Activated naive CD4-positive, alpha-beta T cell treated with anti-CD3 and anti-CD28 coated beads for 36 hours (primary cell): ENCODE measurements at regions not wholly inside any gene's neighbourhood (a gene's known extent, or its start where the extent isn't known, plus 50 kb on each side); places are given as distances from the start of the nearest gene placed in this dataset.

ENCODE experiments used
- CTCF ChIA-PET: fragments of 350-600 bp; sonication (Branson Sonifier 250); formaldehyde crosslinking; loops from one replicate; lab custom pipeline; 2021; ENCODE audit warnings: antibody characterized with exemption; lab: Charles Lee
- DNase-seq: peaks from one replicate; pipeline ENCODE4 v3.0.0-alpha.2; 2020
- H3K27ac Mint-ChIP-seq: one replicate; pipeline ENCODE4 v1.8.0; 2021; ENCODE audit warnings: mild to moderate bottlenecking, mixed read lengths
- H3K27me3 Mint-ChIP-seq: one replicate; pipeline ENCODE4 v1.8.0; 2021; ENCODE audit warnings: low read depth, mixed read lengths
- H3K36me3 Mint-ChIP-seq: one replicate; pipeline ENCODE4 v1.8.0; 2021; ENCODE audit warnings: low read depth, mixed read lengths
- H3K4me1 Mint-ChIP-seq: one replicate; pipeline ENCODE4 v1.8.0; 2021; ENCODE audit warnings: low read depth, mixed read lengths
- H3K4me3 Mint-ChIP-seq: one replicate; pipeline ENCODE4 v1.8.0; 2021; ENCODE audit warnings: mild to moderate bottlenecking, moderate library complexity, mixed read lengths
- H3K9me3 Mint-ChIP-seq: one replicate; pipeline ENCODE4 v1.8.0; 2021; ENCODE audit warnings: mixed read lengths
- intact Hi-C: fragments of 100-400 bp; cut with micrococcal nuclease; formaldehyde crosslinking; loops from one replicate; pipeline ENCODE4 v1.15.1; 2023

- no peaks in the 10 kb centered on the region for H3K36me3 Mint-ChIP-seq
- H3K27me3 Mint-ChIP-seq = peaks cover 3% of the 10 kb centered on the region
- no peak for DNase-seq
- no peaks in the 10 kb centered on the region for H3K9me3 Mint-ChIP-seq
- CTCF ChIA-PET = no interaction called here
- intact Hi-C loops = no loop called here
- no peaks in the 10 kb centered on the region for H3K4me1 Mint-ChIP-seq
- H3K27ac Mint-ChIP-seq = no peak overlapping the region
- no peak overlapping the region for H3K4me3 Mint-ChIP-seq
These were observed 97.9 kb upstream of the DAAM1 start for GRCh38 chr14:59090572-59090971.

- peaks cover 3% of the 10 kb centered on the region for H3K27me3 Mint-ChIP-seq
- no peak for DNase-seq
- H3K9me3 Mint-ChIP-seq = no peaks in the 10 kb centered on the region
- no peak overlapping the region for H3K4me3 Mint-ChIP-seq
- no peaks in the 10 kb centered on the region for H3K36me3 Mint-ChIP-seq
- H3K27ac Mint-ChIP-seq = no peak overlapping the region
- intact Hi-C loops = no loop called here
- no peaks in the 10 kb centered on the region for H3K4me1 Mint-ChIP-seq
- CTCF ChIA-PET = interaction anchor here (0.5 kb wide), 1 partner anchor 221 kb away, joined by 3 read pairs; no protein-coding TSS in a partner anchor
These were observed 97.1 kb upstream of the DAAM1 start for GRCh38 chr14:59091404-59091803.

- Mint-ChIP-seq H3K4me3 (no peak overlapping the region), H3K27me3 (peaks cover 3% of the 10 kb centered on the region), H3K36me3 (no peaks in the 10 kb centered on the region), H3K9me3 (no peaks in the 10 kb centered on the region), H3K27ac (no peak overlapping the region), H3K4me1 (no peaks in the 10 kb centered on the region)
- no peak for DNase-seq
- CTCF ChIA-PET = no interaction called here
- intact Hi-C loops = no loop called here
These were observed 96.5 kb upstream of the DAAM1 start for GRCh38 chr14:59091976-59092375.

GRCh38 chr14:59093902-59094301 is 94.6 kb upstream of the DAAM1 start:
- Mint-ChIP-seq H3K27ac (no peak overlapping the region), H3K4me1 (no peaks in the 10 kb centered on the region), H3K36me3 (no peaks in the 10 kb centered on the region), H3K27me3 (peaks cover 3% of the 10 kb centered on the region), H3K9me3 (no peaks in the 10 kb centered on the region), H3K4me3 (no peak overlapping the region)
- intact Hi-C loops = no loop called here
- DNase-seq = no peak
- CTCF ChIA-PET = no interaction called here

- Mint-ChIP-seq H3K4me1 (no peaks in the 10 kb centered on the region), H3K27ac (no peak overlapping the region), H3K36me3 (no peaks in the 10 kb centered on the region), H3K4me3 (no peak overlapping the region), H3K27me3 (peaks cover 11% of the 10 kb centered on the region), H3K9me3 (no peaks in the 10 kb centered on the region)
- CTCF ChIA-PET = interaction anchor here (1.0 kb wide), 1 partner anchor 14 kb away, joined by 3 read pairs; no protein-coding TSS in a partner anchor
- intact Hi-C loops = no loop called here
- DNase-seq = no peak
These were observed 92.2 kb upstream of the DAAM1 start for GRCh38 chr14:59096303-59096702.

GRCh38 chr14:59097681-59098080 is 90.8 kb upstream of the DAAM1 start:
- Mint-ChIP-seq H3K4me3 (no peak overlapping the region), H3K36me3 (no peaks in the 10 kb centered on the region), H3K27me3 (peaks cover 11% of the 10 kb centered on the region), H3K4me1 (no peaks in the 10 kb centered on the region), H3K9me3 (no peaks in the 10 kb centered on the region), H3K27ac (no peak overlapping the region)
- CTCF ChIA-PET = no interaction called here
- intact Hi-C loops = no loop called here
- DNase-seq = no peak

- Mint-ChIP-seq H3K27ac (no peak overlapping the region), H3K4me3 (no peak overlapping the region), H3K27me3 (peaks cover 11% of the 10 kb centered on the region), H3K9me3 (no peaks in the 10 kb centered on the region), H3K4me1 (no peaks in the 10 kb centered on the region), H3K36me3 (no peaks in the 10 kb centered on the region)
- no peak for DNase-seq
- CTCF ChIA-PET = no interaction called here
- intact Hi-C loops = no loop called here
These were observed 90.1 kb upstream of the DAAM1 start for GRCh38 chr14:59098377-59098776.

GRCh38 chr14:59100205-59100604 is 88.3 kb upstream of the DAAM1 start:
- DNase-seq = no peak
- Mint-ChIP-seq H3K27ac (no peak overlapping the region), H3K9me3 (no peaks in the 10 kb centered on the region), H3K36me3 (no peaks in the 10 kb centered on the region), H3K4me1 (no peaks in the 10 kb centered on the region), H3K27me3 (peaks cover 15% of the 10 kb centered on the region), H3K4me3 (no peak overlapping the region)
- CTCF ChIA-PET = no interaction called here
- intact Hi-C loops = no loop called here

GRCh38 chr14:59101476-59101875 is 87.0 kb upstream of the DAAM1 start:
- Mint-ChIP-seq H3K27me3 (peaks cover 16% of the 10 kb centered on the region), H3K36me3 (no peaks in the 10 kb centered on the region), H3K9me3 (no peaks in the 10 kb centered on the region), H3K4me3 (no peak overlapping the region), H3K27ac (no peak overlapping the region), H3K4me1 (no peaks in the 10 kb centered on the region)
- intact Hi-C loops = no loop called here
- no peak for DNase-seq
- CTCF ChIA-PET = interaction anchor here (0.6 to 0.9 kb wide), 2 partner anchors 7 to 16 kb away, joined by 3 read pairs; no protein-coding TSS in a partner anchor

GRCh38 chr14:59103396-59103795 is 85.1 kb upstream of the DAAM1 start:
- Mint-ChIP-seq H3K27ac (no peak overlapping the region), H3K27me3 (peaks cover 24% of the 10 kb centered on the region), H3K4me3 (no peak overlapping the region), H3K9me3 (no peaks in the 10 kb centered on the region), H3K4me1 (no peaks in the 10 kb centered on the region), H3K36me3 (no peaks in the 10 kb centered on the region)
- intact Hi-C loops = no loop called here
- DNase-seq = no peak
- CTCF ChIA-PET = no interaction called here

GRCh38 chr14:59107819-59108218 is 80.6 kb upstream of the DAAM1 start:
- intact Hi-C loops = no loop called here
- Mint-ChIP-seq H3K4me1 (no peaks in the 10 kb centered on the region), H3K9me3 (no peaks in the 10 kb centered on the region), H3K4me3 (no peak overlapping the region), H3K27ac (no peak overlapping the region), H3K36me3 (no peaks in the 10 kb centered on the region), H3K27me3 (peaks cover 13% of the 10 kb centered on the region)
- DNase-seq = no peak
- CTCF ChIA-PET = interaction anchor here (0.7 kb wide), 1 partner anchor 28 kb away, joined by 3 read pairs; no protein-coding TSS in a partner anchor

- CTCF ChIA-PET = interaction anchor here (0.6 kb wide), 1 partner anchor 459 kb away, joined by 3 read pairs; no protein-coding TSS in a partner anchor
- H3K27me3 Mint-ChIP-seq = no peaks in the 10 kb centered on the region
- intact Hi-C loops = no loop called here
- H3K36me3 Mint-ChIP-seq = no peaks in the 10 kb centered on the region
- H3K4me3 Mint-ChIP-seq = no peak overlapping the region
- peak; percentile 5 for DNase-seq
- no peaks in the 10 kb centered on the region for H3K4me1 Mint-ChIP-seq
- no peaks in the 10 kb centered on the region for H3K9me3 Mint-ChIP-seq
- no peak overlapping the region for H3K27ac Mint-ChIP-seq
These were observed 71.5 kb upstream of the DAAM1 start for GRCh38 chr14:59116984-59117415.

- H3K27ac Mint-ChIP-seq = no peak overlapping the region
- H3K36me3 Mint-ChIP-seq = no peaks in the 10 kb centered on the region
- H3K27me3 Mint-ChIP-seq = no peaks in the 10 kb centered on the region
- CTCF ChIA-PET = interaction anchor here (1.5 kb wide), 1 partner anchor 8 kb away, joined by 3 read pairs; no protein-coding TSS in a partner anchor
- no peaks in the 10 kb centered on the region for H3K9me3 Mint-ChIP-seq
- no peak for DNase-seq
- H3K4me1 Mint-ChIP-seq = no peaks in the 10 kb centered on the region
- H3K4me3 Mint-ChIP-seq = no peak overlapping the region
- intact Hi-C loops = no loop called here
These were observed 70.5 kb upstream of the DAAM1 start for GRCh38 chr14:59117754-59118528.
